HCT116 (cell line): ENCODE measurements at regions not wholly inside any gene's neighbourhood (a gene's known extent, or its start where the extent isn't known, plus 50 kb on each side); places are given as distances from the start of the nearest gene placed in this dataset.
A peak's percentile ranks its signal among the peaks of the same experiment; 100 is the strongest.

Experiments used
- ATAC-seq: fragments of 200-7000 bp; cut with Tn5 transposase; 2 replicates; pipeline ENCODE4 v1.9.1; 2020; ENCODE audit warnings: mild to moderate bottlenecking, moderate library complexity
- BruUV-seq: library from RNA; stranded (reverse); fragments of 400-500 nt; replicated peaks from 2 replicates; lab custom pipeline; 2021; lab: Mats Ljungman, UMichigan
- CTCF ChIA-PET: fragments of 300-600 bp; sonication (Branson Sonifier 250); formaldehyde crosslinking; loops from one replicate; lab custom pipeline; 2021; ENCODE audit warnings: antibody characterized with exemption; lab: Charles Lee
- POLR2A ChIA-PET: fragments of 300-600, 350-600 bp; sonication (Branson Sonifier 250); formaldehyde crosslinking; loops from one replicate; lab custom pipeline; 2021; ENCODE audit warnings: antibody characterized with exemption; lab: Charles Lee
- RAD21 ChIA-PET, 2 experiments: fragments of 300-600 bp; sonication (Branson Sonifier 250); formaldehyde crosslinking; loops; one replicate each; lab custom pipeline; 2023; ENCODE audit warnings: low total read pairs in 2 of 2; ENCODE audit not compliant: uncharacterized antibody in 2 of 2, unreplicated experiment in 2 of 2, low non-redundant PET in 1 of 2; lab: Charles Lee
- DNase-seq: peaks from one replicate; pipeline ENCODE4 v3.0.0-alpha.2; 2010; ENCODE audit warnings: low read depth, low spot score
- H2AFZ ChIP-seq: fragments of 200-600 bp; shearing (Covaris generic), sonication (generic); 2 replicates; pipeline ENCODE4 v1.6.1; 2017; ENCODE audit warnings: low read depth, mixed run types, mixed read lengths, antibody characterized with exemption, low read length; ENCODE audit not compliant: poor library complexity, severe bottlenecking
- H3K27ac ChIP-seq: 2 replicates; pipeline ENCODE4 v1.5.1; 2012; ENCODE audit warnings: low read depth, low read length
- H3K27me3 ChIP-seq: fragments of 200-600 bp; sonication (generic); 2 replicates; pipeline ENCODE4 v1.6.1; 2016; ENCODE audit warnings: mixed run types, low read length, mixed read lengths; ENCODE audit not compliant: insufficient read depth
- H3K36me3 ChIP-seq, 2 experiments: fragments of 200-500 bp in 1 of 2; fragments of 200-600 bp in 1 of 2; sonication (Bioruptor generic) in 1 of 2; sonication (generic) in 1 of 2; 2 replicates each; pipeline versions ENCODE4 v1.5.1 to v1.6.1; 2014 to 2016; ENCODE audit warnings: low read length in 2 of 2, inconsistent platforms in 1 of 2, mixed read lengths in 1 of 2, mixed run types in 1 of 2; ENCODE audit not compliant: insufficient read depth in 2 of 2, control insufficient read depth in 1 of 2
- H3K4me1 ChIP-seq, 2 experiments: fragments of 200-600 bp in 1 of 2; sonication (generic) in 1 of 2; 2 replicates each; pipeline versions ENCODE4 v1.5.1 to v1.6.1; 2012 to 2017; ENCODE audit warnings: low read length in 2 of 2, inconsistent platforms in 1 of 2, mild to moderate bottlenecking in 1 of 2, mixed read lengths in 1 of 2, mixed run types in 1 of 2, moderate library complexity in 1 of 2; ENCODE audit not compliant: insufficient read depth in 2 of 2, control insufficient read depth in 1 of 2
- H3K4me2 ChIP-seq: fragments of 200-600 bp; sonication (generic); 2 replicates; pipeline ENCODE4 v1.6.1; 2017; ENCODE audit warnings: mixed run types, low read length, mixed read lengths
- H3K4me3 ChIP-seq, 2 experiments: fragments of 200-600 bp in 1 of 2; sonication (generic) in 1 of 2; replicated peaks in 1 of 2; 2 replicates each; pipeline ENCODE4 v1.5.1; 2011 to 2016; ENCODE audit warnings: low read length in 2 of 2, control low read depth in 1 of 2, low read depth in 1 of 2, mild to moderate bottlenecking in 1 of 2, mixed read lengths in 1 of 2, mixed run types in 1 of 2
- H3K79me2 ChIP-seq: fragments of 200-600 bp; sonication (generic); 2 replicates; pipeline ENCODE4 v1.6.1; 2017; ENCODE audit warnings: mild to moderate bottlenecking, mixed run types, low read length, moderate library complexity, mixed read lengths; ENCODE audit not compliant: insufficient read depth
- H3K9ac ChIP-seq: fragments of 200-600 bp; sonication (generic); 2 replicates; pipeline ENCODE4 v1.6.1; 2016; ENCODE audit warnings: low read length, mixed read lengths
- H3K9me2 ChIP-seq: fragments of 200-600 bp; sonication (generic), shearing (Covaris generic); 2 replicates; pipeline ENCODE4 v1.6.1; 2017; ENCODE audit warnings: mixed run types, mild to moderate bottlenecking, moderate library complexity; ENCODE audit not compliant: insufficient read depth
- H3K9me3 ChIP-seq, 2 experiments: fragments of 200-500 bp in 1 of 2; fragments of 200-600 bp in 1 of 2; sonication (Bioruptor generic) in 1 of 2; sonication (generic) in 1 of 2; 2 replicates each; pipeline ENCODE4 v1.6.1; 2014 to 2017; ENCODE audit warnings: low read length in 2 of 2, mixed read lengths in 2 of 2, inconsistent platforms in 1 of 2, low read depth in 1 of 2, mild to moderate bottlenecking in 1 of 2, mixed run types in 1 of 2, moderate library complexity in 1 of 2; ENCODE audit not compliant: control insufficient read depth in 1 of 2, insufficient read depth in 1 of 2
- H4K20me1 ChIP-seq: fragments of 200-600 bp; sonication (generic), shearing (Covaris generic); 2 replicates; pipeline ENCODE4 v1.6.1; 2017; ENCODE audit warnings: mixed run types, mild to moderate bottlenecking, moderate library complexity; ENCODE audit not compliant: insufficient read depth
- CEBPB ChIP-seq: IDR thresholded peaks from 2 replicates; pipeline ENCODE4 v1.6.1; 2012; ENCODE audit warnings: low read depth
- CTCF ChIP-seq, 3 experiments: fragments of 200-600 bp in 1 of 3; sonication (generic) in 1 of 3; IDR thresholded peaks in 2 of 3; conservative IDR thresholded peaks in 1 of 3; 2 replicates each; pipeline ENCODE4 v1.5.1; 2012 to 2017; ENCODE audit warnings: low read depth in 2 of 3, low read length in 2 of 3, antibody characterized with exemption in 1 of 3, borderline replicate concordance in 1 of 3, control low read depth in 1 of 3, mild to moderate bottlenecking in 1 of 3, mixed read lengths in 1 of 3, mixed run types in 1 of 3, moderate library complexity in 1 of 3; ENCODE audit not compliant: insufficient read depth in 1 of 3
- EGR1 ChIP-seq: IDR thresholded peaks from 2 replicates; pipeline ENCODE4 v1.6.1; 2012; ENCODE audit warnings: low read depth
- ELF1 ChIP-seq: IDR thresholded peaks from 2 replicates; pipeline ENCODE4 v1.6.1; 2012; ENCODE audit warnings: low read depth, borderline replicate concordance
- JUND ChIP-seq: IDR thresholded peaks from 2 replicates; pipeline ENCODE4 v1.6.1; 2012
- POLR2A ChIP-seq: IDR thresholded peaks from 2 replicates; pipeline ENCODE4 v1.7.0; 2011; ENCODE audit warnings: borderline replicate concordance; ENCODE audit not compliant: insufficient read depth, insufficient read length; ENCODE audit errors: extremely low read depth
- REST ChIP-seq: IDR thresholded peaks from 2 replicates; pipeline ENCODE4 v1.6.1; 2012; ENCODE audit warnings: low read depth
- SP1 ChIP-seq: IDR thresholded peaks from 2 replicates; pipeline ENCODE4 v1.6.1; 2012; ENCODE audit warnings: low read depth
- TCF7L2 ChIP-seq: IDR thresholded peaks from 2 replicates; pipeline ENCODE4 v1.7.0; 2011; ENCODE audit warnings: borderline replicate concordance, inconsistent platforms; ENCODE audit not compliant: insufficient read depth, insufficient read length; ENCODE audit errors: extremely low read depth
- intact Hi-C: fragments of 100-400 bp; cut with micrococcal nuclease; formaldehyde crosslinking; loops from 2 replicates; pipeline ENCODE4 v1.10.0; 2022
- TF ChIP-seq, protein P1 (sequence below): IDR thresholded peaks from 2 replicates; pipeline ENCODE4 v1.6.1; 2012
- TF ChIP-seq, protein P2 (sequence below): IDR thresholded peaks from 2 replicates; pipeline ENCODE4 v1.6.1; 2011; ENCODE audit warnings: mild to moderate bottlenecking, low read length, moderate library complexity; ENCODE audit not compliant: insufficient replicate concordance; ENCODE audit errors: extremely low read depth

DNA sequence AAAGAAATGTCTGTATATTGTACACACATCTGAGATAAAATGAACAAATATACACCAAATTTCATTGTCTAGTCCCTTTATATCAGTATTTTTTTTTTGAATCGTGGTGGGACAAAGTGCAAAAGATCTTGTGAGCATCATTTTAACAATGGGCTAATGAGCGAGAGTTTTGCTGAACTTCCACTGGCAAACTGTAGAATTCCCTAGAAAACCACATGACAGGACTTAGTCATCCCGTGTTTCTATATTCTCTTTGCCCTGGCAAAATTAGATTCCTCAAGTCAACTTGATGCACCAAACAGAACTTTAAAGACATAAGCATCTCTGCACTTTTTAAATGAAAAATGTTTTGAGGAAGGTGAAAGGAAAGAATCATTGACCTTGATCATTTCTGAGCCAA lies 488.2 kb upstream of the PTBP2 start:
- peak overlapping the region; percentile 66 for H2AFZ ChIP-seq
- H3K9ac ChIP-seq = no peak overlapping the region
- no peaks in the 10 kb centered on the region for H3K9me3 ChIP-seq
- intact Hi-C loops = loop anchor here (10.0 kb wide), 1 partner anchor 1821 kb away; no protein-coding TSS in a partner anchor
- no peaks in the 10 kb centered on the region; the same call in 1 of the 2 replicates for H3K9me2 ChIP-seq
- ATAC-seq (no peak), DNase-seq (no peak)
- H3K36me3 ChIP-seq = no peaks in the 10 kb centered on the region
- H4K20me1 ChIP-seq = no peaks in the 10 kb centered on the region
- TF ChIP-seq REST = no peak
- TF ChIP-seq EGR1 = no peak
- TF ChIP-seq TCF7L2 = no peak
- no peak for TF ChIP-seq CTCF (IDR thresholded peaks at IDR 0.05 in 2 of 3, conservative IDR thresholded peaks at IDR 0.05 in 1 of 3; ENCODE audit: borderline replicate concordance in 1 of 3, insufficient read depth in 1 of 3, low read depth in 2 of 3, low read length in 2 of 3)
- TF ChIP-seq SP1 = no peak
- TF ChIP-seq CEBPB = no peak
- TF ChIP-seq, protein P1, sequence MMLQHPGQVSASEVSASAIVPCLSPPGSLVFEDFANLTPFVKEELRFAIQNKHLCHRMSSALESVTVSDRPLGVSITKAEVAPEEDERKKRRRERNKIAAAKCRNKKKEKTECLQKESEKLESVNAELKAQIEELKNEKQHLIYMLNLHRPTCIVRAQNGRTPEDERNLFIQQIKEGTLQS = no peak
- TF ChIP-seq, protein P2, sequence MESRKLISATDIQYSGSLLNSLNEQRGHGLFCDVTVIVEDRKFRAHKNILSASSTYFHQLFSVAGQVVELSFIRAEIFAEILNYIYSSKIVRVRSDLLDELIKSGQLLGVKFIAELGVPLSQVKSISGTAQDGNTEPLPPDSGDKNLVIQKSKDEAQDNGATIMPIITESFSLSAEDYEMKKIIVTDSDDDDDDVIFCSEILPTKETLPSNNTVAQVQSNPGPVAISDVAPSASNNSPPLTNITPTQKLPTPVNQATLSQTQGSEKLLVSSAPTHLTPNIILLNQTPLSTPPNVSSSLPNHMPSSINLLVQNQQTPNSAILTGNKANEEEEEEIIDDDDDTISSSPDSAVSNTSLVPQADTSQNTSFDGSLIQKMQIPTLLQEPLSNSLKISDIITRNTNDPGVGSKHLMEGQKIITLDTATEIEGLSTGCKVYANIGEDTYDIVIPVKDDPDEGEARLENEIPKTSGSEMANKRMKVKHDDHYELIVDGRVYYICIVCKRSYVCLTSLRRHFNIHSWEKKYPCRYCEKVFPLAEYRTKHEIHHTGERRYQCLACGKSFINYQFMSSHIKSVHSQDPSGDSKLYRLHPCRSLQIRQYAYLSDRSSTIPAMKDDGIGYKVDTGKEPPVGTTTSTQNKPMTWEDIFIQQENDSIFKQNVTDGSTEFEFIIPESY = no peak
- no peak for TF ChIP-seq JUND
- TF ChIP-seq POLR2A = no peak
- TF ChIP-seq ELF1 = no peak
- H3K4me2 ChIP-seq = no peak overlapping the region; the same call in 1 of the 2 replicates
- H3K4me1 ChIP-seq = peaks cover 12 to 13% of the 10 kb centered on the region in 2 experiments; a peak in 3 of 4 replicates
- BruUV-seq = no TSS peak
- no peak overlapping the region for H3K4me3 ChIP-seq
- POLR2A ChIA-PET = no interaction called here
- no peak overlapping the region for H3K27ac ChIP-seq
- H3K79me2 ChIP-seq = no peaks in the 10 kb centered on the region
- CTCF ChIA-PET = no interaction called here
- RAD21 ChIA-PET = no interaction called here
- no peaks in the 10 kb centered on the region for H3K27me3 ChIP-seq
